ENCODE measurements at regions not wholly inside any gene's neighbourhood (a gene's known extent, or its start where the extent isn't known, plus 50 kb on each side); places are given as distances from the start of the nearest gene placed in this dataset.

DNA sequence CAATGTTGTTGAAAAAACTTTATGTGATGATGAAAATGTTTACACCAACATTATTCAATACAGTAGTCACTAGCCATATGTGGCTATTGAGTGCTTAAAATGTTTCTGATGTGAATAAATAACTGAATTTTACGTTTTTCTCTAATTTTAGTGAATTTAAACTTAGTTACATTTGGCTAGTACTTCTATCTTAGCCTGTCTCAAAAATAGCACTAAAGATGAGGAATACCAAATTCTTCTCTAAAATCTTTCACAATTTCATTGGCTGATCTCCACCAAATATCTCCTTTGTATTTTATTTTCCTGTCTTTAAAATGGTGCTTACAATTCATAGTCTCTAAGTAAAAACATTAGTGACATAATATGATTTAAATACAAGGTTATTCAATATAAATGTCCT, 83.7 kb upstream of the RND3 start:
- DNase-seq = no peak

DNA sequence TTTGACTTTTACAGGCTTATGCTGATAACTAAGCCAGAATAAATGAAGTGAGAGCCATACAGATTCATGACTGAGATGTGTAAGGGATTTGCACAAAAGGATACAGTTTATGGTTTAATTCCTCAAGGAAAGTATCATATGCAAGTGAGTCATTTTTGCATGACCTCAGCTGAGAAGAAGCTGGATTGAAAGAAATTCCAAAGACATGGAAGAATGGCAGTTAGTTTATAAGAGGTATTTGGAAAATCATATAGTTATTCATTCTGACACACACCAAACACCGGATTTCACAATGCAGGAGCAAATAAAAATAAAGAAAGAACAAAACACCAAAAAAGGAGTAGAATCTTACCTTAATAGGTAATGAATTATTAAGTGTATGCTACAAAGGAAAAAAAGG, 83.2 kb upstream of the RND3 start:
- no peak for DNase-seq

GRCh38 chr2:150569761-150570160, 82.3 kb upstream of the RND3 start:
- no peak for DNase-seq

DNA sequence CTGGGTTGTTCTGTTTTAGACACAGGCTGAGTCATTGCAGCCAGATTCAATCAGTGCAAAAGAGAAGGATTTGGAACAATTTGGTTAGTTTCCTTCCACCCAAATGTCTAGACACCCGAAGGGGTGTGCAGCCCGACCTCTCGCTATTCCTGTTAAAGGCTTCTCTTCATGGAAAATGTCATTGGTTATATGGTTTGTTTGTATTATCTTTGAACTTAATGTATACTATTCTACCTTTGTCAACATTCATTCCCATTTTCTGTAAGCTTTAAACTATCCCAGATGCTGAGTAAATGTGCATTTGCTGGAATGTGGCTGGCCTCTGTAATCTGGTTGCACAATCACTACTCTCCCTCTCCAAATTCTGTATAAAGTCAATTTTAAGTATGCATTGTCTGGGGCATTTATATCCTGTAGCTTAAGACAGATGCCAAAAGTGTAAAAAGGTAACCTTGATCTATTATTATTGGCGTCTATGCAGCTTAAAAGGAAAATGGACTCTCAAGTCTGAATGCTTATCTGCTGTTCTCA, 80.4 kb upstream of the RND3 start:
- no peak for DNase-seq

GRCh38 chr2:150566289-150566688, 78.8 kb upstream of the RND3 start:
- no peak for DNase-seq

- DNase-seq = no peak
These were observed 73.6 kb upstream of the RND3 start for GRCh38 chr2:150561076-150561475.

DNA sequence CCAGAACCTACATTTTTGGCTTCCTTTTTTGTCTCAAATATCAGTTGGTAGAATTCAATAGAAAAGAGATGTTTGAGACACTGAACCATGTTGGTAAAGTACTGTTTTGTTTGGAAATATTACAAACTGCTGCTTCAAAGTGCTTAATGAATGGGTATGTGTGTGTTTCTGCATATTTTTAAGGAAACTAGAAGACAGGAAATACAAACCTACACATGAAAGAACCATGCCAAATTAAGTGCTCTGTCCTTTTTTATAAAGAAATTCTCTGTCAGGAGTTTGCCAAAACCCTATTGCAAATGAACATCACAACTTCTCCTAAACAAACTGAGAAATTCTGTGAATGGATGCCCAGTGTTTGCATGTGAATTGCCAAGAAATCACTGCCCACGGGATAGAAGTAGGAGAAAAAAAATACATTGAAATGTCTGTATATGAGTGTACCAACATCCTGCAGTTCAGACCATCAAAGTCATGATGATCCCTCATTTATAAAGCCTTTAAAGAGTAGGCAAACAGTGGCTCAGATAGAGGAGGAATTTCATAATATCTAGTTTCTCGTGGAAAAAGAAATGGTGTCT, 69.6 kb upstream of the RND3 start:
- DNase-seq = no peak

GRCh38 chr2:150555611-150556356, 68.3 kb upstream of the RND3 start:
- DNase-seq = no peak

DNA sequence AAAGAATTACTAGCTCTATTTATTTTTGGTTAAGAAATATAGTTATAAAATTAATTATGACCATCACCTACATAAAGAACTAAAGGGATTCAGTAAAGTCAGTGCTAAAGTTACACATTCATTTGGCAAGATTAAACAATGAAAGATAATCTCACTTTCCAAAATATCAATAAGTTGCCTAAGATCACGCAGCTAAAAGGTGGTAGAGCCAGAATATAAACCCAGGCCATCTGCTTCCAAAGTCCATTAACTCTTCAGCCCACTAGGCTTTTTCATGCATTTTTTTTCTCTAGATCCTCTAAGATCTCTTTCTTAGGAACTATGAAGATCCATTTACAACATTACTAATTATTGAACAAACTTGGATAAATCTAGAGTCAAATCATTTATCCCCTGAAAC, 66.6 kb upstream of the RND3 start:
- no peak for DNase-seq

DNA sequence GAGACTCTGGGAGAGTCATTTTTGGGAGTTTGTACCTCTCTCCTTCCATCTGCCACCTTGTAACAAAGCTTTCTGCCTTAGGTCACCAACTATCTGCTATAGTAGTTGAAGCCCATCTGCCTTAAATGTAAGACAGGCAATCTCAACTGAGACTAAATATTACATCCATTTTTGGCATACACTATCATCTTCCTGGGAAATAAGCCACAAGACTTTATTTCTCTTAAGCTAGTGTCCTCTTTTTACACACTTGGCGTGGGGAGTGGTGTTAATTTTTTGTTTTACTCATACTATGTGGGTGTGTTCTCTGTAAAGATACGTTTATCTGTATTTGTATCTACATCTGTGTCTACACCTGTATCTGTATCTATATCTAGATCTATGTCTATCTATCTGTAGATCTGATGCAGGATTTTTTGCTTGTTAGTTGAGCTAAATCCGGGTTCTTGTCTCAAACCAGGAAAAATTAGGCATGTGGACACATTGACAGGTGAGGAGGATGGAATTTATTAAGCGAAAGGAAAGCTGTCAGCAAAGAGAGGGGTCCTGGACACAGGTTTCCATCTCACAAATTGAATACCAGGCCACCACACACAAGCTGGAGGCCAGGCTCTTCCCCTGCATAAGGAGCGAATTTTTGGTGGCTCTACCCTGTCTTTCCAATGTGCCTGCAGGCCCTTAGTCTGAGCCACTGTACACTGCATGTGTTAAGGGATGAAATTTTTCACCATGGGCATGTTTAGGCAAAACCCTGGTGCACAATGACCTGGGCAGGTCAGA, 64.8 kb upstream of the RND3 start:
- no peak for DNase-seq

DNA sequence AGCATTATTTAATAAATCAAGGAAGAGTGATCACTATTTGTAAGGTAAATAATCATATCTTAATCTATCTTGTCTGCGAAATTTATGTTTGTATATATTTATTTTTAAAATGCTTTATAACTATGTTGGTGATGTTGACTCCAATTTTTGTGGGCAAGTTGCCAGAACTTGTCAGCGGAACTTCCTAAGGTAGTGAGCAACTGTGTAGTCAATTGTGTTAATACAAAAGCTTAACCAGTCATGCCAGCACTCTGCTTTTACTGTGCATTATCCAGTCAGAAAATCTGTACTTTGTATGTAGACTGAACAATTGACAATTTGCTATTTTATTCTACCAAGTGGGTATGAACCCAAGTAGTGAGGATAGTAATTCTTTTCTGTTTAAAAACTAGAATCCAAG, 61.9 kb upstream of the RND3 start:
- DNase-seq = no peak

DNA sequence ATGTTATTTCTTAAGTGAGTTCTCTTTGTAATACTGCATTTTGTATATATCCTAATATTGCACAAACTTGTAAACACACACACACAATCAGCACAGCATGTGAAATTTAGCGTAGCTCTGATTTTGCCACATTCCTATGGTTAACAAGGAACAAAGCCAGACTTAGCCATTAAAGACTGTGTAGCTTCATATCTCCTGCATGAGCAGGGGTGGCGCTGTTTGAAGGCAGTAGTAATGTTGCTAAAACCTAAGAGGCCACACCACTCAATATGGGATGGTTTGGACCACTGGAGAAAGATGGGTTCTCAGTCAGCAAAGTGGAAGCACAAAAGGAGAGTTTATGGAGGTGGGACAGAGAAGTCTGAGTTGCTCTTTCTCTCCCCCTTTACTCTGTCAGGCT, 61.1 kb upstream of the RND3 start:
- DNase-seq = no peak

GRCh38 chr2:150545916-150546315, 58.4 kb upstream of the RND3 start:
- no peak for DNase-seq

DNA sequence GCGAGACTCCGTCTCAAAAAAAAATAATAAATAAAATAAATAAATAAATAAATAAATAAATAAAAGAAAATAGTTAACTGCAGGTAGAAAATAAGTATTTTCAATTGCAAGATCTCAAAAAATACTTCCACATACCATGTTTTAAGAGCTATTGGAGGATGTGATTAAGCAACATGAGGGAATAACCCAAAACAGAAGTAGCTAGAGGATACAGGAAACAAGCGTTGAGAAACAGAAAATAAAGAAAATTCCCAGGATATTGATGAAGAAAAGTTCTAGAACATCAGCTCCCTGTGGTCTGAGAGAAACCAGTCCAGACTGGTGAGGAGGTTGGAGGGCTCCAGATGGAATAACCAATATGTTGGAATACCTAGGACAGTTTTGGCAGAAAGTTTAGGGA, 57.3 kb upstream of the RND3 start:
- no peak for DNase-seq

- DNase-seq = no peak
These were observed 55.2 kb upstream of the RND3 start for GRCh38 chr2:150542692-150543091.

- DNase-seq = no peak
These were observed 54.7 kb upstream of the RND3 start for GRCh38 chr2:150542172-150542571.

DNA sequence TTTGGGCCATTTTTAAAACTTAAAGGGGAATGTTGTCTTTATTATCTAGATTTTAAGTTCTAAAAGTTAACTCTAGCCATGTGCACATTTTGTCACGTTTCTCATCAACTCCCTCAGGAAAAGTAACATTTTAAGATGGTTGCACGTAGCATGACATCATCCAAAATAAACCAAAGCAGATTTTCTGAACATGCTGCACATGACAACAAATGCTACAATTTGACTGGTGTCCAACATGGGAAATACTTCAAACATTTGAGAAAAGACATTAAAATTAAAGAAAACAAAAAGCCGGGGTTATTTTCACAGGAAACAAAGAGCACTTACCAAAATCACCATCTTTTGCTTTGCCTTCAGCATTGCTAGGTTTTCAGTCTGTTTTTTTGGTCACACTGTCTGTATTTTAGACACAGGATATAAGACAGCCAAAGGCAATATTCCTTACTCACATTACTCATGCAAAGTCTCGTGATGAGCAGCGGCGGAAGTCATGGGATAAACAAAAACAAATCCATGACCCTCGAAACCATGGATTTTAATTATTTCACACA, 51.3 kb upstream of the RND3 start:
- no peak for DNase-seq
